IPS-NIHi7 (cell line): ENCODE measurements at regions not wholly inside any gene's neighbourhood (a gene's known extent, or its start where the extent isn't known, plus 50 kb on each side); places are given as distances from the start of the nearest gene placed in this dataset.
A peak's percentile ranks its signal among the peaks of the same experiment; 100 is the strongest.

Source experiments
- DNase-seq: peaks from one replicate; pipeline ENCODE4 v3.0.0; 2012; ENCODE audit warnings: mixed read lengths; ENCODE audit errors: extremely low spot score

DNA sequence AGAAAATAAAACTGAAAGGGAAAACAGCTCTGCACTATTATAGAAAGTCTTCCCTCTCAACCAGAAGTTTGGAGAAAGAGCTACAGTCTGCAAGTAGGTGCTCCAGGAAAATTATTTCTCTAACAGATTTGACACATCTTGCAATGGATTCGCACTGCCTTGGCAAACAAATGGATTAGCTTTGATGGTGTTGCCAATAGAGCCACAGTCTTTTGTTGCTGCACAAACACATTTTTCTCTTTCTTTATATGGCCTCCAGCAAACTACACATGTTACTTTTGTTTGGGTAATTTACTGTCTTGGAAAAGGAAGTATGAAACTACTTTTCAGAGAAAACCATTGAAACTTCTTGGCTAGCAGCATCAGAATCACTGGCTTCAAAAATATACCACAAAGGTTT is 523.1 kb downstream of the EFNA5 start:
- no peak for DNase-seq

DNA sequence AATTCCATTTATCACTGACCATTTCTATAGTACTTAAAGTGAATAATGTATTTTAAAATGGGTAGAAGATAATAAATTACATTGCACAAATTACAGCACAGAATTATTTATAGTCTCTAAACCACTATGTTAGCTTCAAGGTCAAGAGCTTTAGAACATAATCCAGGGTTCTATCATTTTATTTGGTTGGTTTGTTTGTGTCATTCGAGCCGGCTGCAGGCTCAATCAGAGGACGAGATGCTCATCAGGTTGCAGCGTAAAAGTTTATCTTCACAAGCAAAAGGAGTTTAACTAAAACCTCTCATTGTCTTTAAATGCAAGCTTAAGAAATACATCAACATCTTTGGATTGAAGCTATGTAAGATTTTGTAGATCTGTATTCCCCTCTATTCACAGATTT is 523.8 kb downstream of the EFNA5 start:
- no peak for DNase-seq

DNA sequence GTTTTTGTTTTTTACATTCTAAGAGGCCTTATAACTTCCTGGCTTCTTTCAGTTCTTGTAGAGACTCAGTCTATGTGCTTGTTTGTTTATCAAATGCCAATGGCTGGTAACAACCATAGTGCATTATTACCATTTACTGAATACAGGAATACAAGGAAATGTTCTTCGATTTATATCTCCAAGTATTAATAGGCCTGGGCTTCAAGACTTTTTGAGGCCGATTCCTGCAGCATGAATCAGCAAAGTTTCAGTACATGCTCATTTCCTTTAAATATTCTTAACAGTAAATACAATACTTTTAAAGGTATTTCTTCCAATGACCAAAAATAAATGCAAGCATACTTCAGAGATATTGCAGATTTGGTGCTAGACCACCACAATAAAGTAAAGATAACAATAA is 535.3 kb downstream of the EFNA5 start:
- DNase-seq: no peak

DNA sequence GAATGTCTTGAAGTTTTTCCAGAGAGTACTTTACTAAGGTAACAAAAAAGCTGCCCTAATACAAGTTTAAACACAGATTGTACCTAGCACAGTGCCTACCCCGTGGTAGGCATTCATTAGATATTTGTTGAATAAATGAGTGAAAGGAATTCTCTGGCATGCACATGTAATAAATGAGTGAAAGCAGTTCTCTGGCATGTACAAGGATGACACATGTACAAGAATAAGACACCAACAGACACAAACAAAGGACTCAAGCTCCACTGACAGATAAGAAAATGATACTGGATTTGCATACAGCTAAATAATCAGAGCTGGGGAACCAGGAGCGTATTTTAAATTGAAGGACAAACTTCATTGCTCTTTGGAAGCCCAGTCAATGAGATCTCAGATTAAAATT is 535.8 kb downstream of the EFNA5 start:
- no peak for DNase-seq

DNA sequence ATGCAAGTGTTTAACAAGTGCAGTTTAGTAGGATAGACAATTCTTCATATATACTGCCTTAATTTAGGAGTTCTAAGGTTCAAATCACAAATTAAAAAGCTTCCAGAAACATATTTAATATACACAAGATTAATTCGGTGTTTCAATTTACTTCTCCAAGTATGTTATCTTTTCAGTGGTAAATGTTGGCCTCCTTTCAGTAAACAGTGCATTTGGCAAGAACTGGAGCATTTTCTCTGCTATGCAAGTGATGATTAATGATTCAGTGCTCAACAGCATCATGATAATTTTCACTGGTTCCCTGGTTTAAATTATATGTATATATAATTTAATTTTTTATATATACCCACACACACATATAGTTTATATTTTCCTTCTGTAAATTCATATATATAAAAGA is 541.7 kb downstream of the EFNA5 start:
- no peak for DNase-seq

DNA sequence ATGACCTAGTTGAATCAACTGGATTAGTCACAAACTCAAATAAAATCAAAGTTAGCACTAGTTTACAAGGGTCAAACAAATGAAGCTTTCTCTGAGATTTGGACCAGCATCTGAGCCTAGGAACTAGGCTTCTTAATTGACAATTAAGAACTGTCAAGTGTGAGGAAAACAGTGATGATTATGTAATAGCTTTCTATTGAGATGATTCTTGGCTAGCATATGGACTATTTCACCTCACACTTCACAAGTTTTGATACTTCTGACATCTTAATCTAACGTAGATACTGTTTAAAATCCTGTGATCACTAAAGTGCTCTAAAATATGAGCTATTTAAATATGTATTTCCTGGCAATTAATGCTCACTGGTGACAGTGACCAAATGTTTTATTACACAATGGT is 542.9 kb downstream of the EFNA5 start:
- no peak for DNase-seq

DNA sequence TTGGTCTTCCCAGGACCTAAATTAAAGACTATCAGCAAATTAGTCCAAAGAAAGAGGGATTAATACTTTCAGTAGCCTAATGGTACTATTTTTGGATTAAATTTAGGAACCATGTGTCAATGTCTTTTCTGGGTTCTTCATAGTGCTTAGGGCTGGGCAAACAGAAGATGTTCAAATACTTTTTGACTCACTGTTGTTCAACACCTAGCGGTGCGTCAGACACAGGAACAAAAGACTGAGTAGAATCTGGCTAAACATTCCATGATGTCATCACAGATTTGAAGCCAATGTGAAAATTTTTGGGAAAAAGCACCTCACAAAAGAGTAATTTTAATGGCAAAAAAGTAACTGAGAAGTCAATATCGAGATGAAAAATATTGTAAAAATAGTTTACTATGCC is 544.4 kb downstream of the EFNA5 start:
- DNase-seq: no peak

DNA sequence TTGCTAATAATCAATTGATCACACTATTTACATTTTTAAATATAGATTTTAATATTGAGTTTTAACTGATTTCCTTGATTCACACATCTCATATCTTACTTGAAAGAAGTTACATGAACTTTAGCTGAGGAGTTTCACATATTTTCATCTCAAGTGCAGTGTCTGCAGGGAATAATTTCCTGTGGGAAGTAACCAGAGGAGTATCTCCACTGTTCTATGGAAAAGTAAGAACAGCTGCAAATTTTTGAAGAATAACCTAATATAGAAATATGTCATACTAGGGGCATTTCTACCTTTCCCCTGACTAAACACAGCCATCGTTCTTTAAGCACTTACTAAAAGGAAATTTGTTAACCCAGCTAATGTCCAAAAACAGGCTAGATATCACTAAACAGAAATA is 546.4 kb downstream of the EFNA5 start:
- DNase-seq: no peak

DNA sequence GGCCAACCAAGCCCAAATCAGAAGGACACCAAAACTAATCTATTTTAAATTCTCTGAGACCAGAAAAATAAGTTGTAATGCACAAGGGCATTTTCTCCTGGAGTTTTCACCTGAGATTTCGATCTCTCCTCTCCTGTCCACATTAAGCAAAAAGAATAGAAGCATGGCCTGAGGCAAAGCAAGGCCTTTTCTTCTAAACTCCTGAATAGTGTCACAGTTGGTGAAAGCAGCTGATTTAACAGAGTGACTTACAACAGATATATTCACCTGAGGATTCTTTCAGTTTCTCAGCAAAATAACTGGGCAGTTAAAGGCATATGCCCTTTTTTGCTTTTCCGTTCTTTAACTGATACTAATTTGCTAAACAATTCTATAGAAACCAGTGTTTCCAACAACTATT is 547.7 kb downstream of the EFNA5 start:
- DNase-seq: no peak

DNA sequence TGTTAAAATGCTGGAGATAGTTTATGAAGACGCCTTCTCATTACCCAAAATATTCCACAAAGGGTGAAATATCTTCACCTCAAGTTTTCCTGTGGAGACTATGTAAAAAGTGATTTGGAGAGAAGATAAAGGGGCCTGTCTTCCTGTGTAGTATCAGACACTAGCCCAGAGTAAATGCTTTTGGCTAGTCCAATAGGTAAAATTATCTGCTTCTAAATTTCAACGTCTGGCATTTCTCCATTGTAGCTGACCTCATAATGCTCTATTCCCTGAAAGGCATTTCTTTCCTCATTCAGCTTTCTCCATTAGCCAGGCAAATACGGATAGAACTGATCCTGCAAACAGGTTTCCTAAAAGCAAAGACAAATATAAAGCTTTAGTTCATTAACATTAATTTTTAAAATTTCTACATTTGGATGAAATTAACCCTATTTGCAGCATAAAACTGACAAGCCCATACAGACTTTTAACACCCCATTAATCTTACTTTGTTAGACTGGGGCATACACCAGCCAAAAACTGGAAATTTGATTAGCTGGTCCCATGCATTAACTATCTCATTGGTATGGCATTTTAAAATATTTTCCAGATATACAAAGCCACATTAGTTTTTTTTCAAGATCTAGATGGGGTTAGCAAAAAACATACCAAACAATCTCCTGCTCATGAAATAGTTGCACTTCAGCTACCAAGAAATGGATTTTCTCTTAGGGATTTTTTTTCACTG is 548.8 kb downstream of the EFNA5 start:
- no peak for DNase-seq

DNA sequence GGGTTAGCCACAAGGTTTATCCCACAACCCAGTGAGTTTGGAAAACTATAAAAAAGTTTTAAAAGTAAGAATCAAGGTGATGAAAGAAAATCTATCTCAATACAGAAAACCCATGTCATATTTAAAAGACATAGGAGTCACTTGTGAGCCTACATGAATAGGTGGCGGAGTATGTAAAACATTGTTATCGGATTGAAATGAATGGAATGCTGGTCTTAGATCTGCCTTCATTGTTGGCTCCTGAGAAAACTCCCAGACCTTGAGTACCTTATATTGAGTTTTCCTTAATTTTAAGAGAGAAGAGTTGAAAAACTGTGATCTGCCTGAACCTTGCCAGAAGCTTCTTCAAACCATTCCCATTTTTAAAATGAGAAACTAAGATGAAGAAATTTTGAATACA is 551.1 kb downstream of the EFNA5 start:
- DNase-seq: no peak

DNA sequence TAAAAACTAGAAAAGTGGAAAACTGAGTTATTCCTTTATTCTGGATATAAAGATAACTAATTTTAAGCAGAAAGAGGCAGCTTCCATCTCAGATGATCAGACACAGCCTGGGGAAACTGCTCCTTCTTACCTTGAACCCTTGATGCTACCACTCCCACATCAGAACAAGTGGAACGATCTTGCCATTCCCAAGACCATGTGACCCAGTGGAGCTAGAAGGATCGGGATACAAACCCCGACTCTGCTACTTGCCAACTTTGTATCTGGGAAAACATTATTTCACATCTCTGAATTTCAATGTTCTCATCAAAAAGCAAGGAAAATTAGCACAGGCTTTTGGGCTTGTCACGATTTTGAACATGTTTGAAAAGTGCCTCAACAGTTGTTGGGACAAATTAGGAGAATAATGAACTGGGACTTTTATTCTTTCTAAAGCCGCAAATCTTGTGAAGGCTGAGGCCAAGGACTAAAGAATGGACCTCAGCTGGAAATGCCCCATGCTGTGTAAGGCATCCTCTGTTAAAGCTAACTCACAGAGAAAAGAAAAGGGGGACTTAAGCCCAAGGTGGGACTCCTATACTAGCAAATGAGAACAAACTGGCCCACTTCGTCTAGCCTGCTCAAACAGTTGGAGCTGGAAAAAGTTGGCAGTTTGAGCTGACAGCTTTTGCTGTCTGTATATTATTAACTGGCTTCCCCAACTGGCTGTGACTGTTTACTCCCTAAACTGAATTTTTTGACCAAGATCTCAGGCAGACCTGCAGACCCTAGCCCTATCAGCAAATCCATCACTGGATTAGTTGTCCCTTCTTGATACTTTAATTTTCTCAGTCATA is 552.3 kb downstream of the EFNA5 start:
- no peak for DNase-seq

DNA sequence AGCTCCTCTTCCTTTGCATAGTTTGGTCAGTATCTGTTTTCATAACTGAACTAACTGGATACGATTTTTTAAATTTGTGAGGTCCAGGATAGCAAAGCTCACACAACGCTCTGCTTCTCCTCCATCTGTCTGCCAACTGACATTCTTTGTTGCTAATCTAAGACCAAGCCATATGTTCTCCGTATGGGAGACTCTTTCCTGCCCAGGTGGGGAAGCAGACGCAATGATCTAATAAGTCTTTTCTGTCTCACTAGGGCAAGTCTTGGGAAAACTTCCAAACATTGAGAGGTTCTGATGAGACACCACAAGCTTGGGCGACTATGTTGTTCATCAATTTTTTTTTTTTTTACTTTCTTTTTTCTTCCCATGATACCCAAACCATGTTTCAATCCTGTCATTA is 558.5 kb downstream of the EFNA5 start:
- DNase-seq: no peak

DNA sequence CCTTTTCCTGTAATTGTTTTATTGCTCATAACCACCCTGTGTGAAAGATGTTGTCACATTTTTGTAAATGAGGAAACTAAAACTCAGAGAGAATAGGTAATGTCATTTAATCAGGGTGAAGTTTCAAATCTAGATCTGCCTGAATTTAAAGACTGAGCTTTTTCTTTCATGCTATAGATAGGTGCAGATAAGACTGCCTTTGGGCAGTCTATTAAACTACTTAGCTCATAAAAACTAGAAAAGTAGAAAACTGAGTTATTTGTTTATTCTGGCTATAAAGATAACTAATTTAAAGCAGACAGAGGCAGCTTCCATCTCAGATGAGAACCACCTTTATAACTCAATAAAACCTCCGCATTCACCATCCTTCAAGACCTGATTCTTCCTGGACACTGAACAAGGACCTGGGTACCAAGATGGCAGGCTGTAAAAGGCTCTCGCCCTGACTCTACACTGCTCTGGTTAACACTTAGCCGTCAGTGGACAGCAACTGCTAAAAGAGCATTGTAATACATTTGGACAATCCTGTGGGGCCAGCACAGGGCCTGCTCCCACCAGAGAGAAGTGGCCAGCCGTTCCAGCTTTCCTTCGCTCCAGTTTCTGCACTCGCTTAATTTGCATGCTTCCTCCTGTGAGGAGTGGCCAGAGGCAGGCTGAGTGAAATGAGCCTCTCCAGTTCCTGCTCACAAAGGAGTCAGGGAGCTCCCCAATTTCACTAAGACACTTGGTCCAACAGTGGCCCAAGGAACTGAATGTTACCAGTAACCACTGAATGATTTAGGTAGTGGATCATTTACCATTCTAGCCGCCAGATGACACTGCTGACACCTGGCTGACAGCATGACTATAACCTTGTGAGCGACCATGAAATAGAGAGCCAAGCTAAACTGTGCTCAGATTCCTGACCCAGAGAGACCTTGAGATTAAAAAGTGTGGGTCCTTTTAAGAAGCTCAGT is 566.4 kb downstream of the EFNA5 start:
- peak; percentile 52 for DNase-seq

DNA sequence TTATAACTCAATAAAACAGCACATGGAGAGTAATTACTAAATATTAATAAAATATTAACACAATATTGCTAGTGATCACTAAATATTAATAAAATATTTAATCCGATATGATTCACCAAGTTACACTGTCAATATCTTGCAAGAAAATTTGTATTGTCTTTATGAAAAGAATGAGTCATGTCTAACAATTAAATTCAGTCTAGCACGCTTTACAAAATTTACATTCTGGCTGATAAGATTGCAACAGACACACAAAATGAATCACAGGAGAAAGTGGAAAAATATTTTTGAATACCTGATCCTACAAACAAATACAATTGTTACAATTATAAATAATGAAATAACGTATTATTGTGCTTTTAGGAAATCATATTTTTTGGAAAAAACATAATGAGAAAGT is 567.2 kb downstream of the EFNA5 start:
- DNase-seq: no peak

DNA sequence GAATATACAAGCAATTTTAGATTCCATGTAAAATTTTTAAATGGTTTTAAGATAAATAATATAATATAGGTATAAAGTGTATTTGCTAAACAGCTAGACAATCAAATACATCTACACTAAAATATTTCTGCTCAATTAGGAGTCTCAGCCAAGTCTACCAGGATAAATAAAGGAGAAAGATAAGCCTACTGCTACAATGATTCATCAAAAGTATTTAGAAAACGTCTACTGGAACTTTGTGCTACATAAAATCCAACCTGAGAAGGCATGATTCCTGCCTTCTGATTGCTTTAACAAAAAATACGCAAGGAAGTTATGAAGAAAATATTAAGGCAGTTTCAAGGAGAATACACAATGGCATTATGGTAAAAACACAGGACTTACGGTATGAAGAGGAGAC is 570.6 kb downstream of the EFNA5 start:
- DNase-seq: no peak

DNA sequence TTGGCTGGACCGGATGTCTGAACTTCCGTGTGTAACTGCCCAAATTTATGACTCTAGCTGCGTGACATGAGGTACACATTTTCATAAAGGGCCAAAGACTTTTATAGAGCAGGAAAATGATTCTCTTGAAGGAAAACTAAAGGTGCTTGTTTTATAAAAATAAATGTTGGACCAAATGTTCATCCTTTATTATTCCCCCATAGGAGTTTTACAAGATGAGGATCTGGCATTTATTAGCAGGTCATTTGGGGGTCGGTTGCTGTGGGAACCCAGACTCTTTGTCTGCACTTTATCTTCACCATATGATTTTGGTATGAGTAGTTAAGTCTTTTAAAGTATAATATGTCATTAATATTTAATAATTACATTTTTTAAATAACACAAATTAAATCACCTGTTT is 571.2 kb downstream of the EFNA5 start:
- DNase-seq: no peak

DNA sequence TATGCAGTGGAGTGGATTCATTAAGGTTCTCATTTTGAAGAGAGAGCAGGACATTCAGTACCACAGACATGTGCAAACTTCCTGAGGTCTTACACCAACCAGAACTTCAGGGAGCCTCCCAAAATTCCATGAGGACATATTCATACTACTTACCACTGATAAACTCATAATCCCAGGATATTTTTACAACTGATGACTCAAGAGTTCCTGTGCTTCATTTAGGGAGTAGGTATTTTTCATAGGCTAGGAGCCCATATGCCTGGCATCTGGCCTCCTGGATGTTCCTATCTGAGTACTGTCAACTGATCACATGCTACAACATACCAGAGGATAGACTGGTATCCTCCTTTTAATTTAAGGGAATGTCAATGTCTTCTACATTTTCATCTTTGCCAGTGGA is 578.0 kb downstream of the EFNA5 start:
- no peak for DNase-seq

DNA sequence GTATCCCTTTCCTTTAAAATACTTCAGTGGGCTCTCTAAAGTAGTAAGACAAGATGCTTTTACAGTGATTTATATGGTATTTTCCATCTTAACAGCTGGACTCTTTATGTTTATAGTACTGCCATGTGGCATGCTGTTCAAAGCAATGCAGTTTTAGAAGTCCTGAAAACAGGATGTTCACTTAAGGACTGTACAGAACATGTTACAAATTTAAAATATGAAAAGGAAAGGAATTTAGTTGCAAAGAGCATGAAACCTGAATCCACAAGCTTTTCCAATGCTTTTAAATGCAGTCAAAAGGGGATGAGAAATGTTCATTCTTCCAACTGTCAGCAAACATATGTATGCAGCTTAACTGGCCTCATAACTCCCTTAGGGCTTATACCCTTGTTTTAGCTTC is 580.2 kb downstream of the EFNA5 start:
- DNase-seq: no peak

DNA sequence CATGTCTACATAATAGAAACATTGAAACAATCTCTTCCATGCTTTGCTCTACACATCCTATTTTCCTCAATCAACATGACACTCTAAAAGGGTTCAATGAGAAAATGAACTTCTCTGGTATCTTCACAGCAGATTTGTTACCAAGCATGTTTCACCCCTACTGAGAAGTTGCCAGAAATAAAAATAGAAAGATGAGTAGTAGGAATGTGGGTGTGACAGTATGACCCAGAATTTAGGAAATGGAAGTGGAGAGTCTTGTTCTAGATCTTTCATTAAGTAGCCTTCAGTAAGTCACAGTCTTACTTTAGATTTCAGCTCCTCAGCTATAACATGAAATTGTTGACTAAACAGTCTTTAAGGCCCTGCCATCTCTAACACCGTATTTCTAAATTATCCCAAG is 581.8 kb downstream of the EFNA5 start:
- no peak for DNase-seq

DNA sequence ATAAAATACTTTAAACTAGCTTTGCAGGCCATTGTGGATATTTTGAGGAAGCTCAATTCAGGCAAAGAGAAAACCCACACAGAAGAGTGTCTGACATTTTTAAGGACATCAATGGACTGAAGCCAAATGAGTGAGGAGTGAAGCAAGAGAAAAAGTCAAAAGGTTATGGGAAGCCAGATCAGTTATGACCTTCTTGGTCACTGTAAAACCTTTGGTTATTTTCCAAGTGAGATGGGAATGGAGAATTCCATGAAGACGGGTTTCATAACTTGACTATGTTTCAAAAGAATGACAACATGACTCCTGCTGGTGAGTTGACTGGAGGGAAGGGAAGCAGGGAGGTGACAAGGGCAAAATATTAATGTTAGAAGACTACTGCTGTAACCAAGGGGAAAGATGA is 585.2 kb downstream of the EFNA5 start:
- no peak for DNase-seq

DNA sequence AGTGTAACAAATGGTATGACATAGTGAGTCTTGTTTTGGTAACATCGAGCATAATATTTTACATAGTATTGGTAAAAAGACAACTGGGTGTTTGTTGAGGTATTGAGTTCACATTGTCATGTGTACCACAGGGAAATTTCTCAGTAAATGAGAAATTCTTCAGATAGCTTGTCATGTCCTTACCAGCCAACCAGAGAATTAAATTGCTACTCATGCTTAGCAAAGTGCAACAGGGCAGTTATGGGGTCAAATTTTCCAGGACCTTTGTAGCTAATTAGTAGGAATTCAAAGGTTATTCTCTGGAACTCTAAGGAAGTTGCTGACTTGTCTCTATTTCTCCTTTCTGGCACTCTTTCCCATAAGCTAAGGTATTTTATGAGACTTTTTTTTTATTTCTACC is 595.7 kb downstream of the EFNA5 start:
- no peak for DNase-seq
